CD4-positive, alpha-beta T cell (primary cell): ENCODE measurements at regions not wholly inside any gene's neighbourhood (a gene's known extent, or its start where the extent isn't known, plus 50 kb on each side); places are given as distances from the start of the nearest gene placed in this dataset.
"Not testable (repeated sequence)": the region's sequence is repeated elsewhere in the genome, so short reads cannot be mapped to it uniquely, and the experiment has no call there.

Experiments used
- ATAC-seq: fragments of 200-7000 bp; cut with Tn5 transposase; one replicate; pipeline ENCODE4 v1.10.0; 2022; ENCODE audit warnings: mild to moderate bottlenecking; ENCODE audit not compliant: poor library complexity
- CTCF ChIA-PET: fragments of 350-600 bp; sonication (Branson Sonifier 250); formaldehyde crosslinking; loops from one replicate; lab custom pipeline; 2021; ENCODE audit warnings: antibody characterized with exemption, inconsistent platforms; lab: Charles Lee
- POLR2A ChIA-PET: fragments of 350-600 bp; sonication (Branson Sonifier 250); formaldehyde crosslinking; loops from one replicate; lab custom pipeline; 2021; ENCODE audit warnings: antibody characterized with exemption, inconsistent platforms; lab: Charles Lee
- DNase-seq, 14 experiments: peaks; one replicate each; pipeline ENCODE4 v3.0.0-alpha.2; 2013 to 2020; ENCODE audit warnings: mixed read lengths in 2 of 14
- H3K27ac ChIP-seq, 2 donors: one replicate each; pipeline versions ENCODE4 v1.5.1 to v1.7.0; 2013; ENCODE audit warnings: low read length in 2 of 2, low read depth in 1 of 2, mild to moderate bottlenecking in 1 of 2
- H3K27me3 ChIP-seq, 2 experiments: 1 replicate in 1 of 2; 2 replicates in 1 of 2; pipeline versions ENCODE4 v1.6.1 to v1.7.0; 2013; ENCODE audit warnings: low read length in 2 of 2, control low read depth in 1 of 2, mild to moderate bottlenecking in 1 of 2, moderate library complexity in 1 of 2; ENCODE audit not compliant: insufficient read depth in 2 of 2, control insufficient read depth in 1 of 2
- H3K36me3 ChIP-seq: one replicate; pipeline ENCODE4 v1.6.1; 2013; ENCODE audit warnings: low read length, control low read depth; ENCODE audit not compliant: insufficient read depth
- H3K4me1 ChIP-seq: one replicate; pipeline ENCODE4 v1.6.1; 2013; ENCODE audit warnings: low read length, control low read depth; ENCODE audit not compliant: insufficient read depth
- H3K4me3 ChIP-seq: one replicate; pipeline ENCODE4 v1.5.1; 2013; ENCODE audit warnings: mild to moderate bottlenecking, low read length, moderate library complexity
- H3K9me3 ChIP-seq, 2 experiments: 1 replicate in 1 of 2; 2 replicates in 1 of 2; pipeline versions ENCODE4 v1.6.1 to v1.7.0; 2013; ENCODE audit warnings: low read length in 2 of 2, mild to moderate bottlenecking in 2 of 2, control low read depth in 1 of 2, moderate library complexity in 1 of 2; ENCODE audit not compliant: control insufficient read depth in 1 of 2, insufficient read depth in 1 of 2
- H3K27ac Mint-ChIP-seq: one replicate; pipeline ENCODE4 v1.8.0; 2020; ENCODE audit warnings: mixed read lengths
- H3K27me3 Mint-ChIP-seq: one replicate; pipeline ENCODE4 v1.8.0; 2021; ENCODE audit warnings: mixed read lengths
- H3K36me3 Mint-ChIP-seq: one replicate; pipeline ENCODE4 v1.8.0; 2021; ENCODE audit warnings: low read depth, mixed read lengths
- H3K4me1 Mint-ChIP-seq: one replicate; pipeline ENCODE4 v1.8.0; 2021; ENCODE audit warnings: low read depth, mixed read lengths
- H3K4me3 Mint-ChIP-seq: one replicate; pipeline ENCODE4 v1.8.0; 2020; ENCODE audit warnings: mild to moderate bottlenecking, mixed read lengths
- H3K9me3 Mint-ChIP-seq: one replicate; pipeline ENCODE4 v1.8.0; 2020; ENCODE audit warnings: mixed read lengths
- CTCF ChIP-seq: fragments of 200-600 bp; IDR thresholded peaks from one replicate; pipeline ENCODE4 v1.8.0; 2022; ENCODE audit warnings: antibody characterized with exemption, mild to moderate bottlenecking
- intact Hi-C, 2 experiments: fragments of 100-400 bp; cut with DNase I in 1 of 2; cut with micrococcal nuclease in 1 of 2; formaldehyde crosslinking; loops; one replicate each; pipeline versions ENCODE4 v1.15.1 to v1.9.0; 2023 to 2025; cut with DNase I, micrococcal nuclease

GRCh38 chr5:152105085-152105484 is 180.4 kb upstream of the GLRA1 start:
- intact Hi-C loops = no loop called here
- no peaks in the 10 kb centered on the region for H3K4me1 ChIP-seq
- Mint-ChIP-seq H3K4me3 (no peak overlapping the region), H3K27me3 (peaks cover 6% of the 10 kb centered on the region), H3K36me3 (no peaks in the 10 kb centered on the region), H3K4me1 (no peaks in the 10 kb centered on the region), H3K9me3 (peaks cover 6% of the 10 kb centered on the region), H3K27ac (no peak overlapping the region)
- H3K27me3 ChIP-seq = no peaks in the 10 kb centered on the region
- no peaks in the 10 kb centered on the region for H3K36me3 ChIP-seq
- ChIA-PET POLR2A (no interaction called here), CTCF (no interaction called here)
- DNase-seq = no peak
- no peak overlapping the region for H3K27ac ChIP-seq
- H3K4me3 ChIP-seq = no peak overlapping the region
- no peak for ATAC-seq
- TF ChIP-seq CTCF = no peak
- H3K9me3 ChIP-seq = peaks cover 0 to 4% of the 10 kb centered on the region in 2 experiments

- no peak overlapping the region for H3K27ac ChIP-seq
- POLR2A ChIA-PET = no interaction called here
- Mint-ChIP-seq H3K27me3 (peaks cover 5% of the 10 kb centered on the region), H3K9me3 (peaks cover 6% of the 10 kb centered on the region), H3K4me3 (no peak overlapping the region), H3K4me1 (no peaks in the 10 kb centered on the region), H3K36me3 (no peaks in the 10 kb centered on the region), H3K27ac (no peak overlapping the region)
- no peak overlapping the region for H3K4me3 ChIP-seq
- no peak for ATAC-seq
- no peaks in the 10 kb centered on the region for H3K27me3 ChIP-seq
- no peak for TF ChIP-seq CTCF
- intact Hi-C loops = no loop called here
- CTCF ChIA-PET = no interaction called here
- no peaks in the 10 kb centered on the region for H3K4me1 ChIP-seq
- H3K9me3 ChIP-seq = peaks cover 0 to 4% of the 10 kb centered on the region in 2 experiments
- H3K36me3 ChIP-seq = no peaks in the 10 kb centered on the region
- no peak for DNase-seq
These were observed 179.6 kb upstream of the GLRA1 start for GRCh38 chr5:152104211-152104610.

- H3K36me3 Mint-ChIP-seq, H3K9me3 Mint-ChIP-seq, H3K27me3 Mint-ChIP-seq, H3K4me1 ChIP-seq, H3K27ac ChIP-seq, DNase-seq, H3K27me3 ChIP-seq, POLR2A ChIA-PET, ATAC-seq, H3K36me3 ChIP-seq, H3K4me3 ChIP-seq, intact Hi-C loops, H3K4me1 Mint-ChIP-seq, H3K27ac Mint-ChIP-seq, CTCF ChIA-PET, H3K4me3 Mint-ChIP-seq, H3K9me3 ChIP-seq: not testable (repeated sequence)
These were observed 178.3 kb upstream of the GLRA1 start for GRCh38 chr5:152102908-152103307.

- no peaks in the 10 kb centered on the region for H3K27me3 Mint-ChIP-seq
- no peak overlapping the region for H3K27ac ChIP-seq
- no peak for TF ChIP-seq CTCF
- H3K36me3 Mint-ChIP-seq = no peaks in the 10 kb centered on the region
- no peak overlapping the region for H3K4me3 ChIP-seq
- ChIA-PET CTCF (no interaction called here), POLR2A (no interaction called here)
- ATAC-seq = no peak
- H3K27me3 ChIP-seq = no peaks in the 10 kb centered on the region
- H3K9me3 Mint-ChIP-seq = peaks cover 6% of the 10 kb centered on the region
- peaks cover 0 to 4% of the 10 kb centered on the region in 2 experiments for H3K9me3 ChIP-seq
- H3K27ac Mint-ChIP-seq = no peak overlapping the region
- DNase-seq = no peak
- no peaks in the 10 kb centered on the region for H3K36me3 ChIP-seq
- H3K4me1 Mint-ChIP-seq = peaks cover 4% of the 10 kb centered on the region
- H3K4me1 ChIP-seq = no peaks in the 10 kb centered on the region
- H3K4me3 Mint-ChIP-seq = no peak overlapping the region
- intact Hi-C loops = no loop called here
These were observed 177.4 kb upstream of the GLRA1 start for GRCh38 chr5:152102057-152102456.
